Ascending aorta (tissue), 2 donors: ENCODE measurements at regions not wholly inside any gene's neighbourhood (a gene's known extent, or its start where the extent isn't known, plus 50 kb on each side); places are given as distances from the start of the nearest gene placed in this dataset.

Source experiments
- DNase-seq, 2 donors: peaks; one replicate each; pipeline ENCODE4 v3.0.0-alpha.2; 2019; ENCODE audit warnings: low spot score in 2 of 2
- H3K27ac ChIP-seq, 2 donors: fragments of 200-600 bp; sonication (generic); one replicate each; pipeline ENCODE4 v1.5.1; 2016 to 2017; ENCODE audit warnings: mild to moderate bottlenecking in 1 of 2
- H3K27me3 ChIP-seq: fragments of 200-600 bp; sonication (generic); one replicate; pipeline ENCODE4 v1.5.1; 2017
- H3K36me3 ChIP-seq, 2 donors: fragments of 200-600 bp; sonication (generic); one replicate each; pipeline ENCODE4 v1.5.1; 2016
- H3K4me1 ChIP-seq, 2 donors: fragments of 200-600 bp; sonication (generic); one replicate each; pipeline ENCODE4 v1.5.1; 2016 to 2017; ENCODE audit warnings: mild to moderate bottlenecking in 1 of 2
- H3K4me3 ChIP-seq, 2 donors: fragments of 200-600 bp; sonication (generic); one replicate each; pipeline ENCODE4 v1.5.1; 2016 to 2017; ENCODE audit warnings: mild to moderate bottlenecking in 1 of 2
- H3K9me3 ChIP-seq, 2 donors: fragments of 200-600 bp; sonication (generic); one replicate each; pipeline ENCODE4 v1.5.1; 2016
- intact Hi-C: fragments of 100-400 bp; cut with DNase I; formaldehyde crosslinking; loops from one replicate; pipeline ENCODE4 v1.15.1; 2023
- TF ChIP-seq, protein P1 (sequence below), 3 experiments: fragments of 200-600 bp in 2 of 3; fragments of 450-650 bp in 1 of 3; sonication (generic) in 2 of 3; IDR thresholded peaks; one replicate each; pipeline ENCODE4 v1.5.1; 2016 to 2019; ENCODE audit warnings: antibody characterized with exemption in 3 of 3, mild to moderate bottlenecking in 1 of 3, moderate library complexity in 1 of 3

- TF ChIP-seq, protein P1, sequence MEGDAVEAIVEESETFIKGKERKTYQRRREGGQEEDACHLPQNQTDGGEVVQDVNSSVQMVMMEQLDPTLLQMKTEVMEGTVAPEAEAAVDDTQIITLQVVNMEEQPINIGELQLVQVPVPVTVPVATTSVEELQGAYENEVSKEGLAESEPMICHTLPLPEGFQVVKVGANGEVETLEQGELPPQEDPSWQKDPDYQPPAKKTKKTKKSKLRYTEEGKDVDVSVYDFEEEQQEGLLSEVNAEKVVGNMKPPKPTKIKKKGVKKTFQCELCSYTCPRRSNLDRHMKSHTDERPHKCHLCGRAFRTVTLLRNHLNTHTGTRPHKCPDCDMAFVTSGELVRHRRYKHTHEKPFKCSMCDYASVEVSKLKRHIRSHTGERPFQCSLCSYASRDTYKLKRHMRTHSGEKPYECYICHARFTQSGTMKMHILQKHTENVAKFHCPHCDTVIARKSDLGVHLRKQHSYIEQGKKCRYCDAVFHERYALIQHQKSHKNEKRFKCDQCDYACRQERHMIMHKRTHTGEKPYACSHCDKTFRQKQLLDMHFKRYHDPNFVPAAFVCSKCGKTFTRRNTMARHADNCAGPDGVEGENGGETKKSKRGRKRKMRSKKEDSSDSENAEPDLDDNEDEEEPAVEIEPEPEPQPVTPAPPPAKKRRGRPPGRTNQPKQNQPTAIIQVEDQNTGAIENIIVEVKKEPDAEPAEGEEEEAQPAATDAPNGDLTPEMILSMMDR (IDR thresholded peaks at IDR 0.05), result no peak
- Histone ChIP-seq H3K27me3 (no peaks in the 10 kb centered on the region), H3K36me3 (no peaks in the 10 kb centered on the region), H3K4me3 (no peak overlapping the region), H3K27ac (no peak overlapping the region), H3K4me1 (peaks cover 0 to 9% of the 10 kb centered on the region in 2 donors), H3K9me3 (no peaks in the 10 kb centered on the region)
- intact Hi-C loops, result no loop called here
- no peak for DNase-seq
These were observed 304.8 kb downstream of the PCNX1 start for GRCh38 chr14:71212093-71212492.

DNA sequence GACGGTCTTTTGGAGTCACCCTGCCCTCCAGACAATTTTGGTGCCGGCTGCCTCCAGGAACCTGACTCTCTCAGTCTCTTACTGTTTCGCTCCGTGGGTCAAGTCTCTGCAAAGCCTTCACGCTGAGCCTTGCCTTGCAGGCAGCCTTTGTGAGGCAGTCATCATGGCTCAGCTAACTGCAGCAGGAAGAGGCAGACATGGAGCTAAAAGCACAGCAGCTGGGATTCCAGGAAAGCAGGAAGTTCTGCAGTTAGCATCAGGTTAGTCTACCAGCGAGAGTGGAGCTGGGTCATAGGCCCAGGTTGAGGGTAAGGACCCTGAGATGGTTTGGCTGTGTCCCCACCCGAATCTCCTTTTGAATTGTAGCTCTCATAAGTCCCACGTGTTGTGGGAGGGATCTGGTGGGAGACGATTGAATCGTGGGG, 305.4 kb downstream of the PCNX1 start:
- Histone ChIP-seq H3K27me3 (no peaks in the 10 kb centered on the region), H3K4me1 (peaks cover 0 to 7% of the 10 kb centered on the region in 2 donors), H3K36me3 (no peaks in the 10 kb centered on the region), H3K27ac (no peak overlapping the region), H3K4me3 (no peak overlapping the region), H3K9me3 (no peaks in the 10 kb centered on the region)
- TF ChIP-seq, protein P1 (IDR thresholded peaks at IDR 0.05), result no peak
- no peak for DNase-seq
- intact Hi-C loops, result no loop called here

- TF ChIP-seq, protein P1 (IDR thresholded peaks at IDR 0.05), result no peak
- no peak overlapping the region for H3K27ac ChIP-seq
- intact Hi-C loops, result no loop called here
These were observed 307.0 kb downstream of the PCNX1 start for GRCh38 chr14:71214241-71214640.

DNA sequence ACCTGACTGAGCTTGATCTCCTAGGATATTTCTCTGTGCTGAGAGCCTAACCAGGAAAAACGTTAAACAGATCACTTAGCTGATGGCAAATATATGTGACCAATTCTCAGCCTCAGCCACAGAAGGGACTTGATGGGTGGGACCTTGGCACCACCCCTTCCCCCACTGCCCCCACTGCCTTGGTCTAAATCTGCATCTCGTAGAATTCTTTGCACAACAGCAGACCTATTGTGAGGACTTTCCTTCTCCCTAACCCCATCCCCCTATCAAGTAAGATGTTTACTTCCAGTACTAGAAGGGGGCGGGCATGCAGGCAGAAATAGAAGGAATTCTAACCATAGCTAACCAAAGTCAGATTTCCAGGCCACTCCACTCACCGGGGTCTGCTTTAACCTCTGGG, 313.2 kb downstream of the PCNX1 start:
- H3K27ac ChIP-seq, result no peak overlapping the region
- H3K4me1 ChIP-seq, result no peaks in the 10 kb centered on the region
- no peaks in the 10 kb centered on the region for H3K27me3 ChIP-seq
- no peaks in the 10 kb centered on the region for H3K9me3 ChIP-seq
- H3K36me3 ChIP-seq, result no peaks in the 10 kb centered on the region
- TF ChIP-seq, protein P1 (IDR thresholded peaks at IDR 0.05), result no peak
- DNase-seq, result no peak
- intact Hi-C loops, result no loop called here
- H3K4me3 ChIP-seq, result no peak overlapping the region

More at GRCh38 chr14:71214241-71214640, 307.0 kb downstream of the PCNX1 start:
- Histone ChIP-seq H3K4me1 (peaks cover 0 to 7% of the 10 kb centered on the region in 2 donors), H3K9me3 (no peaks in the 10 kb centered on the region), H3K4me3 (no peak overlapping the region), H3K27me3 (no peaks in the 10 kb centered on the region), H3K36me3 (no peaks in the 10 kb centered on the region)
- DNase-seq, result no peak

- DNase-seq, result no peak
- Histone ChIP-seq H3K9me3 (no peaks in the 10 kb centered on the region), H3K36me3 (no peaks in the 10 kb centered on the region), H3K27me3 (no peaks in the 10 kb centered on the region), H3K4me3 (no peak overlapping the region), H3K27ac (no peak overlapping the region), H3K4me1 (no peaks in the 10 kb centered on the region)
- intact Hi-C loops, result no loop called here
- TF ChIP-seq, protein P1 (IDR thresholded peaks at IDR 0.05), result no peak
These were observed 313.9 kb downstream of the PCNX1 start for GRCh38 chr14:71221119-71221518.

- H3K9me3 ChIP-seq, result no peaks in the 10 kb centered on the region
- H3K4me1 ChIP-seq, result no peaks in the 10 kb centered on the region
- no peaks in the 10 kb centered on the region for H3K27me3 ChIP-seq
- no peaks in the 10 kb centered on the region for H3K36me3 ChIP-seq
- intact Hi-C loops, result no loop called here
- TF ChIP-seq, protein P1 (IDR thresholded peaks at IDR 0.05), result no peak
- no peak overlapping the region for H3K4me3 ChIP-seq
- no peak overlapping the region for H3K27ac ChIP-seq
- no peak for DNase-seq
These were observed 317.9 kb downstream of the PCNX1 start for GRCh38 chr14:71225113-71225512.
